ENCODE measurements at regions not wholly inside any gene's neighbourhood (a gene's known extent, or its start where the extent isn't known, plus 50 kb on each side); places are given as distances from the start of the nearest gene placed in this dataset.

DNA sequence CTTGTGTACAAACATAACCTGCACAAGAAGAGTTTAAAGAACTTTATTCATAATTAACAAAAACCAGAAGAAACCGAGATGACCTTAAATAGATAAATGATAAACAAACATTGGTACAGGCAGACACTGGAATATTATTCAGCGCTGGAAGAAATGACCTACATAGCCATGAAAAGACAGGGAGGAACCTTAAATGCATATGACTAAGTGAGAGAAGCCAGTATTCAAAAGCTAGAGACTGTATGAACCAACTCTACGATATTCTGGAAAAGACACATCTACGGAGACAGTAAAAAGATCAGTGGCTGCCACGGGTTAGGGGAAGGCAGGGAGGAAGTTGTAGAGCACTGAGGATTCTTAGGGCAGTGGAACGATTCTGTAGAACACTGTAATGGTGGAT, 333.8 kb upstream of the AKR1E2 start:
- WGBS, 2 donors = 92 to 93% methylated on average over 6 of the region's 6 CpGs
- H3K4me1 ChIP-seq = no peaks in the 10 kb centered on the region

DNA sequence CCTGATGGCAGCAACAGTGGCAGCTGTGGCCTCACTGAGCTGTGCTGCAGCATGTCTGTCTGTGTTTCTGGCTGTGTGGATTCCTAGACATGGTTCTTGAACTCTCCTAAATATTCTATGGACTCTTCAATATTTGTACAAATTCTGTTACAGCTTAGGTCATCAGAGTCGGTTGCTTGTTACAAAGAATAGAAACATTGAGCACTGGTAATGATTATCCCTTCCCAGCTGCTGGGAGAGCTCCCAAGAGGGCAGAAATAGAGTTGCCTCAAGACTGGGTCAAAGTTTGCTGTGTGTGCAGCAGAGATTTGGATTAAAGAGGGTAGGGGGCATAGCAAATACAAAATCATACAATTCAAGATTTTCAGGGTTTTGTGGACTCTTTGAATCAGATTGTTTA, 337.1 kb upstream of the AKR1E2 start:
- WGBS, 2 donors = 58 to 75% methylated on average over 1 of the region's 1 CpG
- H3K27ac ChIP-seq = no peak overlapping the region
- no peaks in the 10 kb centered on the region for H3K4me1 ChIP-seq
- no peaks in the 10 kb centered on the region for H3K9me3 ChIP-seq
- intact Hi-C loops (cut with DNase I) = no loop called here
- DNase-seq = no peak
- H3K4me3 ChIP-seq (replicated peaks in 1 of 3) = no peak overlapping the region
- H3K36me3 ChIP-seq = no peaks in the 10 kb centered on the region
- TF ChIP-seq POLR2A (IDR thresholded peaks at IDR 0.05) = no peak
- H3K27me3 ChIP-seq = no peaks in the 10 kb centered on the region

More for the DNA sequence above, 333.8 kb upstream of the AKR1E2 start:
- intact Hi-C loops (cut with DNase I) = no loop called here
- TF ChIP-seq, protein P1, sequence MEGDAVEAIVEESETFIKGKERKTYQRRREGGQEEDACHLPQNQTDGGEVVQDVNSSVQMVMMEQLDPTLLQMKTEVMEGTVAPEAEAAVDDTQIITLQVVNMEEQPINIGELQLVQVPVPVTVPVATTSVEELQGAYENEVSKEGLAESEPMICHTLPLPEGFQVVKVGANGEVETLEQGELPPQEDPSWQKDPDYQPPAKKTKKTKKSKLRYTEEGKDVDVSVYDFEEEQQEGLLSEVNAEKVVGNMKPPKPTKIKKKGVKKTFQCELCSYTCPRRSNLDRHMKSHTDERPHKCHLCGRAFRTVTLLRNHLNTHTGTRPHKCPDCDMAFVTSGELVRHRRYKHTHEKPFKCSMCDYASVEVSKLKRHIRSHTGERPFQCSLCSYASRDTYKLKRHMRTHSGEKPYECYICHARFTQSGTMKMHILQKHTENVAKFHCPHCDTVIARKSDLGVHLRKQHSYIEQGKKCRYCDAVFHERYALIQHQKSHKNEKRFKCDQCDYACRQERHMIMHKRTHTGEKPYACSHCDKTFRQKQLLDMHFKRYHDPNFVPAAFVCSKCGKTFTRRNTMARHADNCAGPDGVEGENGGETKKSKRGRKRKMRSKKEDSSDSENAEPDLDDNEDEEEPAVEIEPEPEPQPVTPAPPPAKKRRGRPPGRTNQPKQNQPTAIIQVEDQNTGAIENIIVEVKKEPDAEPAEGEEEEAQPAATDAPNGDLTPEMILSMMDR (IDR thresholded peaks at IDR 0.05) = no peak
- no peak for TF ChIP-seq POLR2A (IDR thresholded peaks at IDR 0.05)
- H3K9me3 ChIP-seq = no peaks in the 10 kb centered on the region
- no peaks in the 10 kb centered on the region for H3K36me3 ChIP-seq
- no peak overlapping the region for H3K27ac ChIP-seq
- DNase-seq = no peak
- H3K27me3 ChIP-seq = no peaks in the 10 kb centered on the region
- H3K4me3 ChIP-seq (replicated peaks in 1 of 3) = no peak overlapping the region

GRCh38 chr10:4485636-4486035, 340.4 kb upstream of the AKR1E2 start:
- no peaks in the 10 kb centered on the region for H3K36me3 ChIP-seq
- H3K4me3 ChIP-seq (replicated peaks in 1 of 3) = no peak overlapping the region
- DNase-seq = no peak
- intact Hi-C loops (cut with DNase I) = no loop called here
- H3K9me3 ChIP-seq = no peaks in the 10 kb centered on the region
- H3K27me3 ChIP-seq = no peaks in the 10 kb centered on the region
- WGBS, 2 donors = 86 to 88% methylated on average over 3 of the region's 3 CpGs
- no peak overlapping the region for H3K27ac ChIP-seq
- no peaks in the 10 kb centered on the region for H3K4me1 ChIP-seq
- no peak for TF ChIP-seq POLR2A (IDR thresholded peaks at IDR 0.05)
- TF ChIP-seq, protein P1 (IDR thresholded peaks at IDR 0.05) = no peak

- no peaks in the 10 kb centered on the region for H3K27me3 ChIP-seq
- no peak overlapping the region for H3K27ac ChIP-seq
- 85 to 90% methylated on average over 4 of the region's 4 CpGs for WGBS, 2 donors
- H3K36me3 ChIP-seq = no peaks in the 10 kb centered on the region
- no peak overlapping the region for H3K4me3 ChIP-seq (replicated peaks in 1 of 3)
- no peaks in the 10 kb centered on the region for H3K9me3 ChIP-seq
- no peak for TF ChIP-seq POLR2A (IDR thresholded peaks at IDR 0.05)
- TF ChIP-seq, protein P1 (IDR thresholded peaks at IDR 0.05) = no peak
- intact Hi-C loops (cut with DNase I) = no loop called here
- no peaks in the 10 kb centered on the region for H3K4me1 ChIP-seq
- DNase-seq = no peak
Observed at GRCh38 chr10:4483811-4484210, 342.2 kb upstream of the AKR1E2 start.

- Histone ChIP-seq H3K36me3 (no peaks in the 10 kb centered on the region), H3K27me3 (no peaks in the 10 kb centered on the region), H3K4me1 (no peaks in the 10 kb centered on the region), H3K27ac (no peak overlapping the region), H3K9me3 (no peaks in the 10 kb centered on the region), H3K4me3 (replicated peaks in 1 of 3) (no peak overlapping the region)
- no peak for TF ChIP-seq POLR2A (IDR thresholded peaks at IDR 0.05)
- TF ChIP-seq, protein P1 (IDR thresholded peaks at IDR 0.05) = no peak
- intact Hi-C loops (cut with DNase I) = no loop called here
- no peak for DNase-seq
Observed at GRCh38 chr10:4482659-4483058, 343.3 kb upstream of the AKR1E2 start.

DNA sequence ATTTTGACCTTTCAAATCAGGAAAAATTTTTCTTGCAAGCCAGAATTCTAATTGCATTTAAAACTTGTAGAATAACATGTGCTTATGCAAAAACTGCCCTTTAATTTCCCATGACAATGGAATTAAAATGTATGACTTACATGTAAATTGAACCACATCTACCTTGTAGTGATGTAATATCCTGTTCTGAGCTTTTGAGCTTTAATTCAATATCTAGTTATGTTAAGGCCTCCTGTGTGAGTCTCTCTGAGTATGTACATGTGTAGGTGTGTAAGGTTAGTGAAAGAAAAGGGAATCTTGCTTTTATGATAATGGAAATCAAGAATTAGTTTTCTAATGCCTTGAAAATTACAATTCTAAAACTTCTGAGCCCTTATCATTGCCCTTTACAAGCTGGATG, 344.8 kb upstream of the AKR1E2 start:
- DNase-seq = no peak
- Histone ChIP-seq H3K27ac (no peak overlapping the region), H3K36me3 (no peaks in the 10 kb centered on the region), H3K9me3 (no peaks in the 10 kb centered on the region), H3K27me3 (no peaks in the 10 kb centered on the region), H3K4me3 (replicated peaks in 1 of 3) (no peak overlapping the region), H3K4me1 (no peaks in the 10 kb centered on the region)
- intact Hi-C loops (cut with DNase I) = no loop called here
- TF ChIP-seq, protein P1 (IDR thresholded peaks at IDR 0.05) = no peak
- no peak for TF ChIP-seq POLR2A (IDR thresholded peaks at IDR 0.05)

All from thyroid gland (tissue), 4 donors.